Left lung (tissue), 4 donors: ENCODE measurements at regions not wholly inside any gene's neighbourhood (a gene's known extent, or its start where the extent isn't known, plus 50 kb on each side); places are given as distances from the start of the nearest gene placed in this dataset.

Experiments
- ATAC-seq: fragments of 200-7000 bp; cut with Tn5 transposase; one replicate; pipeline ENCODE4 v1.9.1; 2020; ENCODE audit warnings: moderate library complexity
- DNase-seq, 4 donors: peaks; one replicate each; pipeline ENCODE4 v3.0.0-alpha.2; 2013 to 2020
- H3K27ac ChIP-seq, 2 donors: fragments of 200-600 bp; sonication (generic) in 1 of 2; one replicate each; pipeline versions ENCODE4 v1.5.0 to v1.8.0; 2020 to 2021
- H3K27me3 ChIP-seq, 2 donors: fragments of 200-600 bp; sonication (generic) in 1 of 2; one replicate each; pipeline versions ENCODE4 v1.5.0 to v1.8.0; 2020 to 2021
- H3K36me3 ChIP-seq, 2 donors: fragments of 200-600 bp; sonication (generic) in 1 of 2; one replicate each; pipeline versions ENCODE4 v1.5.0 to v1.8.0; 2020 to 2021
- H3K4me1 ChIP-seq, 2 donors: fragments of 200-600 bp; one replicate each; pipeline ENCODE4 v1.8.0; 2021
- H3K4me3 ChIP-seq, 2 donors: fragments of 200-600 bp; sonication (generic) in 1 of 2; one replicate each; pipeline versions ENCODE4 v1.5.0 to v1.8.0; 2020 to 2021; ENCODE audit warnings: mild to moderate bottlenecking in 1 of 2
- H3K9me3 ChIP-seq, 2 donors: fragments of 200-600 bp; sonication (generic) in 1 of 2; one replicate each; pipeline versions ENCODE4 v1.5.0 to v1.8.0; 2020 to 2021
- CTCF ChIP-seq, 2 donors: fragments of 200-600 bp; sonication (generic) in 1 of 2; IDR thresholded peaks; one replicate each; pipeline versions ENCODE4 v1.5.0 to v1.8.0; 2021; ENCODE audit warnings: antibody characterized with exemption in 2 of 2
- intact Hi-C, 2 donors: fragments of 100-400 bp; cut with DNase I; formaldehyde crosslinking; loops; one replicate each; pipeline versions ENCODE4 v1.11.2 to v1.14.2; 2022
- donor health status: DM: no; HTN: yes; CAD: no.
- donor health status: DM: no; HTN: no; CAD: no.

- H3K4me3 ChIP-seq, result no peak overlapping the region
- DNase-seq (peak in 1 of 4 donors; percentile 60), ATAC-seq (no peak)
- no peaks in the 10 kb centered on the region for H3K9me3 ChIP-seq
- H3K36me3 ChIP-seq, result no peaks in the 10 kb centered on the region
- intact Hi-C loops, result no loop called here
- no peaks in the 10 kb centered on the region for H3K4me1 ChIP-seq
- H3K27me3 ChIP-seq, result peaks cover 0 to 12% of the 10 kb centered on the region in 2 donors
- no peak for TF ChIP-seq CTCF (IDR thresholded peaks at IDR 0.05)
- H3K27ac ChIP-seq, result no peak overlapping the region
These were observed 151.4 kb downstream of the ICE1 start for GRCh38 chr5:5573798-5574380.

GRCh38 chr5:5572976-5573797 lies 150.7 kb downstream of the ICE1 start:
- no peaks in the 10 kb centered on the region for H3K4me1 ChIP-seq
- H3K36me3 ChIP-seq, result no peaks in the 10 kb centered on the region
- H3K4me3 ChIP-seq, result no peak overlapping the region
- no peaks in the 10 kb centered on the region for H3K9me3 ChIP-seq
- no peak overlapping the region for H3K27ac ChIP-seq
- intact Hi-C loops, result no loop called here
- DNase-seq (peak in 3 of 4 donors; percentile 18 to 50 (median 46)), ATAC-seq (no peak)
- H3K27me3 ChIP-seq, result peaks cover 0 to 12% of the 10 kb centered on the region in 2 donors
- no peak for TF ChIP-seq CTCF (IDR thresholded peaks at IDR 0.05)

- no peaks in the 10 kb centered on the region for H3K36me3 ChIP-seq
- H3K27me3 ChIP-seq, result peaks cover 0 to 12% of the 10 kb centered on the region in 2 donors
- no peaks in the 10 kb centered on the region for H3K9me3 ChIP-seq
- no peak overlapping the region for H3K4me3 ChIP-seq
- no peak for ATAC-seq
- intact Hi-C loops, result no loop called here
- no peak for TF ChIP-seq CTCF (IDR thresholded peaks at IDR 0.05)
- H3K4me1 ChIP-seq, result no peaks in the 10 kb centered on the region
- no peak for DNase-seq
- H3K27ac ChIP-seq, result no peak overlapping the region
These were observed 149.8 kb downstream of the ICE1 start for GRCh38 chr5:5572010-5572865.

GRCh38 chr5:5570646-5571045 lies 148.2 kb downstream of the ICE1 start:
- intact Hi-C loops, result no loop called here
- Histone ChIP-seq H3K4me1 (no peaks in the 10 kb centered on the region), H3K4me3 (no peak overlapping the region), H3K9me3 (no peaks in the 10 kb centered on the region), H3K27me3 (peaks cover 0 to 12% of the 10 kb centered on the region in 2 donors), H3K27ac (no peak overlapping the region), H3K36me3 (no peaks in the 10 kb centered on the region)
- ATAC-seq, result no peak
- peak in 1 of 4 donors; percentile 55 for DNase-seq
- no peak for TF ChIP-seq CTCF (IDR thresholded peaks at IDR 0.05)

- DNase-seq (no peak), ATAC-seq (no peak)
- H3K4me3 ChIP-seq, result no peak overlapping the region
- H3K36me3 ChIP-seq, result no peaks in the 10 kb centered on the region
- intact Hi-C loops, result no loop called here
- H3K9me3 ChIP-seq, result no peaks in the 10 kb centered on the region
- TF ChIP-seq CTCF (IDR thresholded peaks at IDR 0.05), result no peak
- H3K27ac ChIP-seq, result no peak overlapping the region
- no peaks in the 10 kb centered on the region for H3K4me1 ChIP-seq
- no peaks in the 10 kb centered on the region for H3K27me3 ChIP-seq
These were observed 142.4 kb downstream of the ICE1 start for GRCh38 chr5:5564898-5565297.
